ENCODE measurements at regions not wholly inside any gene's neighbourhood (a gene's known extent, or its start where the extent isn't known, plus 50 kb on each side); places are given as distances from the start of the nearest gene placed in this dataset.
"Not testable (repeated sequence)": the region's sequence is repeated elsewhere in the genome, so short reads cannot be mapped to it uniquely, and the experiment has no call there.

DNA sequence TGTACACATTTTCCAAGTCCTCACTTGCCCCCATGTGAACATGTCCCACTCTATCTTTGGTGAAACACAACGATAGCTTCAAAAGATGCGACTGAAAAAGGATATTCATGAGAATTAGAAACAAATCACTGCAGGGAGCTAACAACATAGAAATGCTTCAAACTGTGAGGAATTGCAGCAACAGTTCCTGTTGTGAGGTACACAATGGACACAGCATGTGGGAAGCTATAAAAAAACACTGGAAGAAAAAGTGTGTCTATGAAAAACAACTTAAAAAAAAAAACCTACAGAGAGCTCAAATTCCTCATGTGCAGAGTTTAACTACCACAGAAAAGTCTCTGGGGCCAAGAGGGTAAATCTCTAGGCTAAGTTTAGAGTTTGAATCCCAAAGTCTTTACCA is 51.6 kb upstream of the BLTP1 start:
- no peak for DNase-seq

GRCh38 chr4:122099896-122100295 is 52.2 kb upstream of the BLTP1 start:
- no peak for DNase-seq

GRCh38 chr4:122091836-122092405 is 60.2 kb upstream of the BLTP1 start:
- no peak for DNase-seq

DNA sequence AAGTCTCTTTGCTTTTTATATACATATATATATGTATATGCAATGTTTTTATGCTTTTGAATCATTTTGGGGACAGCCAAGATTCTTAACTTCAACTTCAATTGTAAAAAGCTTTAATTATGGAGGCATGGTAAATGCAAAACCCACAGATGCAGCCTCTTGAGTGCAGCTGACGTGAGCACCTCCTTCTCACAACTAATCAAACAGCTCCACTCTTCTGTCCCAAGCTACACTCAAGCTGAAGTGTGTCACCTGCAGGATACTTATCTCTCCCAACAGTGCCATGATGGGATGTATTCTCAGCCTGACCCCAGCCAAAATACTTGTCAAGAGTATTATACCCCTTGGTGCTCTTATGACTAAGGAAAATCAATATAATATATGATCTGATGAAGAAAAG is 60.7 kb upstream of the BLTP1 start:
- DNase-seq: no peak

DNA sequence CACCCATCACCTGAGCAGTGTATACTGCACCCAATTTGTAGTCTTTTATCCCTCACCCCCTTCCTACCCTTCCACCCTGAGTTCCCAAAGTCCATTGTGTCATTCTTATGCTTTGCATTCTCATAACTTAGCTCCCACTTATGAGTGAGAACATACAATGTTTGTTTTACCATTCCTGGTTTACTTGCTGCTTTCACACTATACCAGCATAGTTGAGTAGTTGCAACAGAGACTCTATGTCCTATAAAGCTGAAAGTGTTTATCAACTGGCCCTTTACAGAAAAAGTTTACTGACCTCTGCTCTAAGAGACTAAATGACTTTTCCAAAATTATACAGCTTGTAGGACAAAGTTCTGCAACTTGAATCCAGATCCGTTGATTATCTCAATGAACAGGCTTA is 61.1 kb upstream of the BLTP1 start:
- no peak for DNase-seq

GRCh38 chr4:122086338-122087065 is 65.6 kb upstream of the BLTP1 start:
- no peak for DNase-seq

DNA sequence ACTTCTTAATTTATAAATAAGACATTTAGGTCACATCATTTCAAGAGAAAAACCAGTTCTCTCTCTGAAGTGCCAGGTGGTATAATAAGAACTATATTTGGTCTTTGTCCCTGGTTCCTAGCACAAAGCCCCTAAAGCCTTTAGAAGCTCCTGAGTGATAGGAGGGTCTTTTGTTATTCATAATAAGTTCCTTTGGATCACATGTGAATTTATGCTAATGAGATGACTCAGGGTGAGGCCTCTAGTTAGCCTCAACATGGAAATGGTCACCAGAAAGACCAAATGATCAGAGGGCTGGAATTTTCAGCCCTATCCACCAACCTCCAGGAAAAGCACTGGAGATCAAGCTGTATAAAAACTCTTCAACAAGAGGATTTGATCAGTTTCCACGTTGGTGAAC is 68.1 kb upstream of the BLTP1 start:
- no peak for DNase-seq

- DNase-seq: no peak
Measured at GRCh38 chr4:122083351-122083750, 68.8 kb upstream of the BLTP1 start.

DNA sequence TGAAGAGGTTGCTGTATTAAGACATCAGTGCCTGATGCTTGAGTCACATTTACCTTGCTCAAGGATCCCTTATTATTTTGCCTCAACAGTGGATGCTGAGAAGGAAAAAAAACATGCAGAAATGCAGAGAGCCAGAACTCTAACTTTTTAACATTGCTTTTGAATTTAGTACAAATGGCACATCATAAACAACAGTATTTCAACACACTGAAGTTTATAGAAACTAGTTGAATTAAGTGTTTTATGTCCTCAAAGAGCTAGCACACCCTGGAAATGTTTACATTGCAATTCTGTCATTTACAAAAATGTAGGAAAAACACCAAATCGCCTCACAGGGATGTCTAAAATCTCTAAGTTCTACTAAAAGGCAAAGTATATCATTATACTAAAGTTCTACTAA is 69.5 kb upstream of the BLTP1 start:
- no peak for DNase-seq

DNA sequence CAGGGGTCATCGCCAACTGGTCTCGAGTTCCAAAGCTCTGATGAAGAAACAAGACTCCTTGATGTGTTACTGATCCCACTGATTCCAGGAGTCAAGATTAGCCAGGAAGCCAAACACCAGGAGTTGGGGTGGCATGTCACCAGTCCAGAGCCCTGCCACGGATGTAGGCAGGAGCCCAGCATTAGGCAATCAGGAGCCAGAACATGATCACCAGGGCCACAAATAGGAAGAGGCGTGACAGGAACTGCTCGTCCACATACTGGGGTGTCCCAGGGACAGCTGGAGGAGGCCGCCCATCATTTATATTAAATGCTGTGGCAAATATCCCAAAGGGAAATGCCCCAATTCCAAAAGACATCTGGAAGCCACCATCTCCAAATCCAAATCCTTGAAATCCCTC is 74.5 kb upstream of the BLTP1 start:
- DNase-seq: not testable (repeated sequence)

GRCh38 chr4:122076835-122077234 is 75.3 kb upstream of the BLTP1 start:
- DNase-seq: not testable (repeated sequence)

DNA sequence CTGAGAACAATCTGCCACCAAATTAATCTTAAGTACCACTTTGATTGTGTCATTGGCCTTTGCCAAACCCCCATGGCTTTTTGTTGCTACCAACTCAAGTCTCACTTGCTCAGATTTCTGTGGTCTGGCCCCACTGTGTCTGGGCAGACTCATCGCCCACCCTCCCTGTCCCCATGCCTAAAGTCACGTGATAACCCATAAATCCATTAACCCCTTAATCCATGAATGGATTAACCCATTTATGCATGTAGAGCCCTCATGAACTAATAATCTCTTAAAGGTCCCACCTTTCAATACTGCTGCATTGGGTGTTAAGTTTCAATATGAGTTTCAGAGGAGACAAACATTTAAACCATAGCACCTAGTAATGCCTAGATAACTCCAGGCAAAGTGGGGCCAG is 78.5 kb upstream of the BLTP1 start:
- DNase-seq: no peak

- no peak for DNase-seq
Measured at GRCh38 chr4:122065915-122066314, 86.2 kb upstream of the BLTP1 start.

DNA sequence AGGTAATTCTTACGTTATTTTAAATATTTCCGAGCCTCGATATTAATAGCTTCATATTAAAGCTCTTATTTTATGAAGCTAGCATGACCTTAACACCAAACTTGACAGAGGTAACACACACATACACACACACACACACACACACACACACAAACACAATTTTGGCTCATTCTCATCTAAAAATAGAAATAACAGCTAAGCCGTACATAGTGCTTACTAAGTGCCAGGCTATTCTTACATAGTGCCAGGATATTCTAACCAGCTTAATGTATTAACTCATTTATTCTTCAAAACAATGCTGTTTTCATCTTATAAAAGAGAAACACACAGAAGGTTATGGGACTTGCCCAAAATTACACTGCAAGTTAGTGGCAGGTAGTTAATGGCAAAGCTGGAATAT is 87.0 kb upstream of the BLTP1 start:
- DNase-seq: no peak

GRCh38 chr4:122053186-122053585 is 98.9 kb upstream of the BLTP1 start:
- DNase-seq: no peak

GRCh38 chr4:122052677-122053076 is 99.5 kb upstream of the BLTP1 start:
- no peak for DNase-seq

DNA sequence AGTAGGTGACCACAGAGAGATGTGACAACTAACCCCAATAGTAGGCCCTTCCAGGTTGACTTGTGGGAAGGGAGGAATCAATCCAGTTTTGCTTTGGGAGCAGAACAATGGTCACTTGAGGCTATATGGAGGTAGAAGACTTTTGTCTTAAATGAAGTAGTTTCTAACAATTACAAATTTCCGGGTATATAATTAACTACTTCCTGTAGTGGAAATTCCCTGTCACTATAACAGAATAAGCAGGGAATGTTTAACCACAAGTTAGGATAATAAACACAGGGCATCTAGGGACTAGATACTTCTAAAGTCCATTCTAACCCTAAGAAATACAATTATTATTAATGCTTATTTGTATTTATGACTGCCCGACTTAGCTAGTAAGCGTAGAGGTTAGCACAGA is 99.0 kb upstream of the TRPC3 start:
- no peak for DNase-seq

GRCh38 chr4:122047456-122048425 is 95.9 kb upstream of the TRPC3 start:
- no peak for DNase-seq

- no peak for DNase-seq
Measured at GRCh38 chr4:122046255-122046654, 94.4 kb upstream of the TRPC3 start.

DNA sequence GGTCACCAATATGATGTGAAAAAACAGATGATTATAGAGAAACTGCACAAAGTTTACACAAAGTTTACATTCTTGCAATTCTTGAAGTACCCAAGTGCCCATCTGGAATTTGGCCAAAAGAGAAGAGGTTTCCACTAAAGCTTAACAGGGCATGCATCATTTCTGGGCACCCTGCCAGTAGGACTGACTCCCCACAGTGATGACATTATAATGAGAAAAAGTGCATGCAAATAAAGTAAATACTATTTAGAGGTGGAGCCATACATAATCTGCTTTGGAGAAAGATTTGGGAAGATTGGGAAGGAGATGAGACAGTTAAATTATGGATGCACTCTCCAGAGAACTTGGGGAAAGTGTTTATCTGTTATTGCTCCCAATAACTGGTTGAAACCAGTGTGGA is 93.7 kb upstream of the TRPC3 start:
- DNase-seq: no peak

- DNase-seq: no peak
Measured at GRCh38 chr4:122044501-122044900, 92.6 kb upstream of the TRPC3 start.

- no peak for DNase-seq
Measured at GRCh38 chr4:122041312-122041711, 89.5 kb upstream of the TRPC3 start.

DNA sequence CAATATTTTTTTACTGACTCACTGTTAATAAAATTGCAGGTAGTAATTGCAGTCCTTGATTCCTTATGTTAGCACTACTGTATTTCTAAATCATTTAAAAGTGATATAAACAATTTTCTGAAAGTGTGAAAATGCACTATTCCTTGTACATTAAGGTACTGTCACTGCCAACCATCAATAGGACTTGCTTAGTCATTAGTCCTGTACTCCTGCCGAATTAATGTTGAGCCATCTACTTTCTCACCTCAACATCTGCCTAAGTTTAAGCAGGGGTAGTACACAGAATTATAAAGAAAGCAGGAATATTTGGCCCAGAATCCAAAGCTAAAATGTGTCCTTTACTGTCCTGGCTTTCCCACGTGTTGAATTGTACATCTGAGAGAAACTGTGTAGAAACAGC is 87.0 kb upstream of the TRPC3 start:
- no peak for DNase-seq

GRCh38 chr4:122034619-122035018 is 82.8 kb upstream of the TRPC3 start:
- no peak for DNase-seq
